ENCODE measurements at regions not wholly inside any gene's neighbourhood (a gene's known extent, or its start where the extent isn't known, plus 50 kb on each side); places are given as distances from the start of the nearest gene placed in this dataset.
"Not testable (repeated sequence)": the region's sequence is repeated elsewhere in the genome, so short reads cannot be mapped to it uniquely, and the experiment has no call there.

GRCh38 chr7:51428217-51428887 is 111.7 kb upstream of the COBL start:
- Mint-ChIP-seq H3K9me3 (ENCODE audit: unreplicated experiment) (no peaks in the 10 kb centered on the region), H3K27ac (ENCODE audit: unreplicated experiment) (no peak overlapping the region), H3K36me3 (ENCODE audit: insufficient read depth, unreplicated experiment) (no peaks in the 10 kb centered on the region), H3K27me3 (ENCODE audit: insufficient read depth, unreplicated experiment) (peaks cover 11% of the 10 kb centered on the region), H3K4me1 (ENCODE audit: low read depth, unreplicated experiment) (no peaks in the 10 kb centered on the region), H3K4me3 (ENCODE audit: unreplicated experiment) (no peak overlapping the region)
- Histone ChIP-seq H3K4me3 (ENCODE audit: low read depth, low read length) (no peak overlapping the region), H3K27me3 (replicated peaks; ENCODE audit: control insufficient read depth, insufficient read depth, low read length) (no peaks in the 10 kb centered on the region; the same call in 1 of the 2 replicates), H3K36me3 (ENCODE audit: control insufficient read depth, insufficient read depth, low read length) (no peaks in the 10 kb centered on the region), H3K4me1 (no peaks in the 10 kb centered on the region), H3K9me3 (no peaks in the 10 kb centered on the region)
- TF ChIP-seq CTCF (IDR thresholded peaks at IDR 0.05; ENCODE audit: insufficient read depth in 1 of 2, low read depth in 1 of 2, low read length in 1 of 2, severe bottlenecking in 1 of 2, unreplicated experiment in 1 of 2), result peak; percentile 56 to 79
- ChIA-PET POLR2A (no interaction called here), CTCF (interaction anchor here (0.6 to 2.1 kb wide), 6 partner anchors 36 to 268 kb away, joined by 3 to 21 read pairs (median 6); no protein-coding TSS in a partner anchor)
- DNase-seq, result peak in 1 of 2 experiments; percentile 67
- no TSS peak for BruUV-seq (replicated peaks)
- intact Hi-C loops (cut with micrococcal nuclease; ENCODE audit: unreplicated experiment), result loop anchor here (1.0 kb wide), 3 partner anchors 61 to 266 kb away; no protein-coding TSS in a partner anchor

- Mint-ChIP-seq H3K4me3 (ENCODE audit: unreplicated experiment) (no peak overlapping the region), H3K27ac (ENCODE audit: unreplicated experiment) (no peak overlapping the region), H3K9me3 (ENCODE audit: unreplicated experiment) (no peaks in the 10 kb centered on the region), H3K27me3 (ENCODE audit: insufficient read depth, unreplicated experiment) (peaks cover 11% of the 10 kb centered on the region), H3K36me3 (ENCODE audit: insufficient read depth, unreplicated experiment) (no peaks in the 10 kb centered on the region), H3K4me1 (ENCODE audit: low read depth, unreplicated experiment) (no peaks in the 10 kb centered on the region)
- CTCF ChIA-PET, result interaction anchor here (0.6 kb wide), 1 partner anchor 311 kb away, joined by 3 read pairs; no protein-coding TSS in a partner anchor
- Histone ChIP-seq H3K9me3 (0 out of 2 replicates have a peak, but pooled peaks cover 3% of the 10 kb centered on the region), H3K4me1 (no peaks in the 10 kb centered on the region), H3K27me3 (replicated peaks; ENCODE audit: control insufficient read depth, insufficient read depth, low read length) (no peaks in the 10 kb centered on the region; the same call in 1 of the 2 replicates), H3K36me3 (ENCODE audit: control insufficient read depth, insufficient read depth, low read length) (no peaks in the 10 kb centered on the region), H3K4me3 (ENCODE audit: low read depth, low read length) (no peak overlapping the region)
- DNase-seq, result no peak
- no peak for TF ChIP-seq CTCF (IDR thresholded peaks at IDR 0.05; ENCODE audit: insufficient read depth in 1 of 2, low read depth in 1 of 2, low read length in 1 of 2, severe bottlenecking in 1 of 2, unreplicated experiment in 1 of 2)
- POLR2A ChIA-PET, result no interaction called here
- intact Hi-C loops (cut with micrococcal nuclease; ENCODE audit: unreplicated experiment), result no loop called here
- BruUV-seq (replicated peaks), result no TSS peak
Observed at GRCh38 chr7:51426163-51426562, 109.6 kb upstream of the COBL start.

GRCh38 chr7:51409934-51410333 is 93.3 kb upstream of the COBL start:
- H3K4me3 Mint-ChIP-seq (ENCODE audit: unreplicated experiment); CTCF ChIA-PET; H3K9me3 Mint-ChIP-seq (ENCODE audit: unreplicated experiment); H3K36me3 Mint-ChIP-seq (ENCODE audit: insufficient read depth, unreplicated experiment); BruUV-seq (replicated peaks); POLR2A ChIA-PET; H3K27me3 ChIP-seq (replicated peaks; ENCODE audit: control insufficient read depth, insufficient read depth, low read length); H3K27me3 Mint-ChIP-seq (ENCODE audit: insufficient read depth, unreplicated experiment); H3K4me3 ChIP-seq (ENCODE audit: low read depth, low read length); H3K9me3 ChIP-seq; intact Hi-C loops (cut with micrococcal nuclease; ENCODE audit: unreplicated experiment); H3K4me1 ChIP-seq; H3K4me1 Mint-ChIP-seq (ENCODE audit: low read depth, unreplicated experiment); H3K27ac Mint-ChIP-seq (ENCODE audit: unreplicated experiment); H3K36me3 ChIP-seq (ENCODE audit: control insufficient read depth, insufficient read depth, low read length); DNase-seq: not testable (repeated sequence)

- peak in 1 of 2 experiments; percentile 34 for DNase-seq
- intact Hi-C loops (cut with micrococcal nuclease; ENCODE audit: unreplicated experiment); CTCF ChIA-PET; H3K4me1 Mint-ChIP-seq (ENCODE audit: low read depth, unreplicated experiment); H3K4me3 ChIP-seq (ENCODE audit: low read depth, low read length); H3K4me1 ChIP-seq; H3K9me3 Mint-ChIP-seq (ENCODE audit: unreplicated experiment); H3K9me3 ChIP-seq; POLR2A ChIA-PET; H3K27me3 ChIP-seq (replicated peaks; ENCODE audit: control insufficient read depth, insufficient read depth, low read length); H3K27me3 Mint-ChIP-seq (ENCODE audit: insufficient read depth, unreplicated experiment); H3K4me3 Mint-ChIP-seq (ENCODE audit: unreplicated experiment); H3K27ac Mint-ChIP-seq (ENCODE audit: unreplicated experiment); H3K36me3 ChIP-seq (ENCODE audit: control insufficient read depth, insufficient read depth, low read length); H3K36me3 Mint-ChIP-seq (ENCODE audit: insufficient read depth, unreplicated experiment); BruUV-seq (replicated peaks): not testable (repeated sequence)
Observed at GRCh38 chr7:51397608-51398007, 81.0 kb upstream of the COBL start.

GRCh38 chr7:51393003-51393402 is 76.4 kb upstream of the COBL start:
- H3K4me3 ChIP-seq (ENCODE audit: low read depth, low read length); H3K36me3 Mint-ChIP-seq (ENCODE audit: insufficient read depth, unreplicated experiment); H3K4me3 Mint-ChIP-seq (ENCODE audit: unreplicated experiment); POLR2A ChIA-PET; H3K36me3 ChIP-seq (ENCODE audit: control insufficient read depth, insufficient read depth, low read length); H3K4me1 Mint-ChIP-seq (ENCODE audit: low read depth, unreplicated experiment); H3K27me3 ChIP-seq (replicated peaks; ENCODE audit: control insufficient read depth, insufficient read depth, low read length); intact Hi-C loops (cut with micrococcal nuclease; ENCODE audit: unreplicated experiment); H3K4me1 ChIP-seq; H3K27me3 Mint-ChIP-seq (ENCODE audit: insufficient read depth, unreplicated experiment); DNase-seq; H3K9me3 Mint-ChIP-seq (ENCODE audit: unreplicated experiment); H3K27ac Mint-ChIP-seq (ENCODE audit: unreplicated experiment); H3K9me3 ChIP-seq; BruUV-seq (replicated peaks): not testable (repeated sequence)
- CTCF ChIA-PET, result interaction anchor here (1.6 kb wide), 1 partner anchor 35 kb away, joined by 4 read pairs; no protein-coding TSS in a partner anchor

Measured in Caco-2 (cell line).